GM12875 (cell line): ENCODE measurements at regions not wholly inside any gene's neighbourhood (a gene's known extent, or its start where the extent isn't known, plus 50 kb on each side); places are given as distances from the start of the nearest gene placed in this dataset.

Source experiments
- H3K4me3 ChIP-seq: one replicate; pipeline ENCODE4 v1.5.1; 2011; ENCODE audit warnings: low read depth, low read length, control low read depth
- TF ChIP-seq, protein P1 (sequence below): IDR thresholded peaks from 2 replicates; pipeline ENCODE4 v1.5.1; 2011; ENCODE audit warnings: low read depth, mild to moderate bottlenecking, control low read depth, inconsistent platforms, low read length, moderate library complexity, borderline replicate concordance; ENCODE audit not compliant: insufficient read depth

DNA sequence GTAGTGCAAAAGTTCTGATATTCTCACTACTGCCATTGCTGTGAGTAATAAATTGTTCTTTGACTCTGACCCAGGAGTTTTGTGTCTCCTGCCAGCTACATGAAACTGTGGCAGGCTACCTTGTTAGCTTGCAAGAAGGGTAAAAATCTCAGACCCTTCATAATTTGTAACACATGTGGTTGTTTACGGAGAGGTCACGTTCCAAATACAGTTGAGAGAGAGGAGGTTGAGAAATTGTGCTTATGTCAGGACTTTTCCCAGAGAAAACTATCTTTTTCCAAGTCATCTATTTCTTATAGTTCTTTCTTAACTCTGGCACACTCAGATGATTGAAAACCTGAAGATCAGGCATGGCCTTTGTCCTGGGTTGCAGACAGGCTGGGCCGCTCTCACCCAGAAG lies 114.4 kb upstream of the SVIL start:
- TF ChIP-seq, protein P1, sequence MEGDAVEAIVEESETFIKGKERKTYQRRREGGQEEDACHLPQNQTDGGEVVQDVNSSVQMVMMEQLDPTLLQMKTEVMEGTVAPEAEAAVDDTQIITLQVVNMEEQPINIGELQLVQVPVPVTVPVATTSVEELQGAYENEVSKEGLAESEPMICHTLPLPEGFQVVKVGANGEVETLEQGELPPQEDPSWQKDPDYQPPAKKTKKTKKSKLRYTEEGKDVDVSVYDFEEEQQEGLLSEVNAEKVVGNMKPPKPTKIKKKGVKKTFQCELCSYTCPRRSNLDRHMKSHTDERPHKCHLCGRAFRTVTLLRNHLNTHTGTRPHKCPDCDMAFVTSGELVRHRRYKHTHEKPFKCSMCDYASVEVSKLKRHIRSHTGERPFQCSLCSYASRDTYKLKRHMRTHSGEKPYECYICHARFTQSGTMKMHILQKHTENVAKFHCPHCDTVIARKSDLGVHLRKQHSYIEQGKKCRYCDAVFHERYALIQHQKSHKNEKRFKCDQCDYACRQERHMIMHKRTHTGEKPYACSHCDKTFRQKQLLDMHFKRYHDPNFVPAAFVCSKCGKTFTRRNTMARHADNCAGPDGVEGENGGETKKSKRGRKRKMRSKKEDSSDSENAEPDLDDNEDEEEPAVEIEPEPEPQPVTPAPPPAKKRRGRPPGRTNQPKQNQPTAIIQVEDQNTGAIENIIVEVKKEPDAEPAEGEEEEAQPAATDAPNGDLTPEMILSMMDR: no peak

DNA sequence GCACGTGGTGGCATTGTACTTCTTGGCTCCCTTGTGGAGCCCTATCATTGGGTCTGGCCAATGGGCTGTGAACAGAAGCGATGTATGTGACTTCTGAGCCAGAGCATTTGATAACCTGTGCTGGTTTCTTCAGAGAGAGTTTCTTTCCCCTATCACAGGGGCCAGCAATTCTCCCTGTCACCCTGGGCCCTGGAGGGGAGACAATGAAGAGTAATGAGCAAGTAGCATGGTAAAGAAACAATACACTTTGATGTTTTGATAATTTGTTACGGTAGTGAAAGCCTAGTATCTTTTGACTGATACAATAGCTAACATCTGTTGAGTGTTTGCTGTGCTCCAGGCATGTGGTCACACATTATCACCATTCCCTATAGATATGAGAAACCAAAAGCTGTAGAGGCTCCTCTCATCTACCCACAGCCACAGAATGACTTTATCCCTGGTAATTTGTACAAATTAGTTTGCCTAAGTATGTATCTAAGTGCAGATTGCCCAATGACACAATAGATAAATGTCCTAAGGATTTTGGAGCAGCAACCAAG lies 113.4 kb upstream of the SVIL start:
- no peak overlapping the region for H3K4me3 ChIP-seq
- TF ChIP-seq, protein P1: no peak

More for the DNA sequence above, 114.4 kb upstream of the SVIL start:
- no peak overlapping the region for H3K4me3 ChIP-seq

DNA sequence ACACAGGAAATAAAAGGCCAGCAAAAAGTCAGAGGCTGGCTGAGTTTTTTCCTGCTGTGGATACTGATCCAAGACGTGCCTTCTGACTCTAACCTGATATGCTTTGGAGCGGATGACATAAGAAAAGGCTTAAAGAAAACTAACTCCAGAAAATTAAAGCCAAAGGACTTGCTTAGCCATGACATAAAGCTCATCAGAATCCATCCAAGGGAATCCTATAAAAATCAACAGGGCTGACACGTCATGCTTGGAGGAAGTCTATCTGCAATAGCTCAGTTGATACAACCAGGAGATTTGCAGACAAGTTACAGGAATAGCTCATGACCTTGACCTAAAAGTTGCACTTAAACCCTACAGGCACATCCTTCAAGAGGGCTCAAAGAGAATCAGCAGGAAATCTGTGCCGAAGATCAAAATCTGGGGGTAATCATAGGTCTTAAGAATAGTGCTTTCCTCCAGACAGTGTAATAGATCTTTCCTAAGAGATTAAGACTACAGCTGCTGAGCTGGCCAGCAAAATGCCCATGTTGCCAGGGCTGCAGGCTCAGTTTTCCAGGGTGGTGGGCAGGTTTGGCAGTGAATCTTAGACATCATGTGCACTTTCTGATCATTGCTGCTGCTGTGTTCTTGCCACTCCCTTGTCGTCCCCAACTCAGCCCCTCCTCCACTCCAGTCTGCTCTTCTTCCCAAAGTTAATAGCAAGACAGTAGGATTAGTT lies 111.5 kb upstream of the SVIL start:
- H3K4me3 ChIP-seq: no peak overlapping the region
- TF ChIP-seq, protein P1: no peak

DNA sequence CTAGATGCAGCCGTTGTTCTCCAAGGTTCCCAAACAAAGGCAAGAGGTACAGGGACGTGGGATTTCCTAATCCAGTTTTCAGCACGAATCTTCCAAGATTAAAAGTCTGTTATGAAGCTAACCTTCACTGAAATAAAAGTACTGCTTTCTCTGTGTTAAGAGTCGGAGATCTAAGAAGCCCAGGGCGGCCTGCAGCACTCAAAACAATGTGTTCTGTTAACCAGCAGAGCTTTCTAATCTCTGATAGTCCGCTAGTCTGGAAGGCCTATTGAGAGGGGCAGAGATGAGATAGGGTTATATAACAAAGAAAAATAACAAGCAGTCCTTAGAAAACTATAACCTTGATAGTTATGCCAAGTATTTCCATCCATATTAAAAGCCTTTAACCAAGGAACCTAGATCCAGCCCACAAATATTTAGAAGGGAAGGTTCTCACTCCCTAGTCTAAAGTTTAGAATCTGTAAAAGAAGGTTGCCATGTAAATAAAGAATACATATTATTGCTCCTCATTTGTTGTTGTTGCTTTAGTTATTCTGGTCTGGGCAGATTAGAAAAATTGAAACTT lies 106.3 kb upstream of the SVIL start:
- TF ChIP-seq, protein P1: no peak
- H3K4me3 ChIP-seq: no peak overlapping the region

DNA sequence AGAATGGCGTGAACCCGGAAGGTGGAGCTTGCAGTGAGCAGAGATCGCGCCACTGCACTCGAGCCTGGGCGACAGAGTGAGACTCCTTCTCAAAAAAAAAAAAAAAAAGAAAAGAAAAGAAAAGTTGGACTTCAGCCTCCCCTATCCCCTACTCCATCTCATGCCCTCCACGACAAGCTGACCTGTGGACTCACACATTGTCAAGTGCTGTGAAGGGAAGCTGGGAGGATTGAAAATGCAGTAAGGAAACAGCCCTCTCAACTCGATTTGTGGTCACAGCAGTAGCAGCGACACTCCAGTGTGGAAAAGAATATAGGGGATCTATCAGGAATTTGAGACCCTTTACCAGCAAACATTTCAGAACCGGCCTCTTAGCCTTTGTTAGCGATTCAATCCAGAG lies 103.6 kb upstream of the SVIL start:
- TF ChIP-seq, protein P1: no peak
- H3K4me3 ChIP-seq: no peak overlapping the region

DNA sequence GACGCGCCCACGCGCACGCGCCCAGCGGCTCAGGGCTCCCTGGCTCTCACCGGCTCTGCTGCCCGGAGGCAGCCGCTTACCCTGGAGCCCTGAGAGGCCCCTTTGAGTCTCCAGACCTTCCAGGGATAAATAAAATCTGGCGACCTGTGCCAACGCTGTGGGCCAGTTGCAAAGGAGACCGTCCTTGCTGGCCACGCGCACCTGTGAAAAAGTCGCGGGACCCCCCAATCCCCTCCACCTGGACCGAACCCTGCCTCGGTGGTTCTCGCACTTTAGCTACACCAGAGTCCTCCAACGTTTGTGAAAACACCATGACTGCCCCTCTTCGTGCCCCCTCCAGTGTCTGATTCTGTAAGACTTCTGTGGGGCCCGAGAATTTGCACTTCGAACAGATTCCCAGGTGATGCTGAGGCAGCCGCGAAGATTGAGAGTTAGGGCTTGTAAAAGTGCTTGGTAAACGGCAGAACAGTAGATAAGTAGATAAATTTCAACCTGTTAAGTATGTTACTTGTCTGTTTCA lies 102.4 kb upstream of the SVIL start:
- H3K4me3 ChIP-seq: no peak overlapping the region
- TF ChIP-seq, protein P1: no peak

DNA sequence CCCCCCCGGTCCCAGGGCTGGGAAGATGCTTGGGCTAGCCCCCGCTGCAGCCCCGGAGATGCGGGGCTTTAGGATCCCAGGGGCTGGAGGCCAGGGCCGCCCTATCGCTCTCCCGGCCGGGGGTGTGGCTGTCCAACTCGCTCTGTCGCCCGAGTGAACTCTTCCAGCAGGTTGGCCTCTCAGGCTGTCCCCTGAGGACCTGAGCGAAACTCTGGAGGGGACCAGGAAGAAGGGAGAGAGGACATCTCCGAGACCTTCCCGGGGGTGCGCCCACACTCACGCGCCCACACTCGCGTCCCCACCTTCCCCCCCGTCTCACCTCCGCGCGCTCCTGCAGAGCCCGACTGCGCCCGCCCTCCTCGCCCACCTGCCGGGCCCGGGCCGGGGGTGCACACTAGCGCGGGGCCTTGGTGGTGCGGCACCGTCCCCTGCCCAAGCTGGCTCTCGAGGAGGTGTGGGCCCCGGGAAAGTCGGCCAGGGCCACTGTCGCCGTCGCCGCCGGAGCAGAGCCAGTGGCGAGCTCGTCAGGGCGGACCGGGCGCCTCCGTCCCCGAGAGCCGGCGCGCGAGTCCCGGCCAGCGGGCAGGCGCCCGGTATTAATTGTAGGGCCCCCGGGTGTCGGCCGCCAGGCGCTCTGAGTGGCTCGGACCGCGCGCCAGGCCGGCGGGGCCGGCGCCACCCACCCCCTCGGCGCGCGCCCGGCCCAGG lies 101.7 kb upstream of the SVIL start:
- TF ChIP-seq, protein P1: no peak
- no peak overlapping the region for H3K4me3 ChIP-seq
